Uterus (tissue), 3 donors: ENCODE measurements at regions not wholly inside any gene's neighbourhood (a gene's known extent, or its start where the extent isn't known, plus 50 kb on each side); places are given as distances from the start of the nearest gene placed in this dataset.

Experiments
- DNase-seq, 2 donors: peaks; one replicate each; pipeline ENCODE4 v3.0.0-alpha.2; 2019 to 2020
- H3K27ac ChIP-seq, 2 donors: fragments of 200-600 bp; sonication (generic); 1 replicate in 1 of 2; 2 replicates in 1 of 2; pipeline ENCODE4 v1.5.1; 2016 to 2018
- H3K27me3 ChIP-seq, 2 donors: fragments of 200-600 bp; sonication (generic); one replicate each; pipeline ENCODE4 v1.5.1; 2018 to 2019; ENCODE audit warnings: control low read depth in 1 of 2
- H3K36me3 ChIP-seq, 2 donors: fragments of 200-600 bp; sonication (generic); one replicate each; pipeline ENCODE4 v1.5.1; 2019; ENCODE audit warnings: control low read depth in 1 of 2
- H3K4me1 ChIP-seq, 2 donors: fragments of 200-600 bp; sonication (generic); one replicate each; pipeline ENCODE4 v1.5.1; 2018 to 2019; ENCODE audit warnings: control low read depth in 1 of 2
- H3K4me3 ChIP-seq, 2 donors: fragments of 200-600 bp; sonication (generic); 1 replicate in 1 of 2; 2 replicates in 1 of 2; pipeline ENCODE4 v1.5.1; 2018 to 2019; ENCODE audit warnings: mild to moderate bottlenecking in 1 of 2
- H3K9me3 ChIP-seq, 2 donors: fragments of 200-600 bp; sonication (generic); one replicate each; pipeline ENCODE4 v1.5.1; 2019; ENCODE audit warnings: control low read depth in 1 of 2
- CTCF ChIP-seq, 4 experiments: fragments of 200-600 bp in 2 of 4; fragments of 450-650 bp in 2 of 4; sonication (generic) in 2 of 4; IDR thresholded peaks; one replicate each; pipeline ENCODE4 v1.5.1; 2016 to 2019; ENCODE audit warnings: antibody characterized with exemption in 4 of 4, mild to moderate bottlenecking in 2 of 4, moderate library complexity in 1 of 4
- POLR2A ChIP-seq, 2 donors: fragments of 450-650 bp; IDR thresholded peaks; one replicate each; pipeline ENCODE4 v1.6.1; 2016; ENCODE audit warnings: antibody characterized with exemption in 2 of 2, mild to moderate bottlenecking in 1 of 2, moderate library complexity in 1 of 2
- intact Hi-C: fragments of 100-400 bp; cut with DNase I; formaldehyde crosslinking; loops from one replicate; pipeline ENCODE4 v1.15.1; 2023; ENCODE audit warnings: low total_unique reads
- donor health status: DM: yes; HTN: yes; CAD: no.

- Histone ChIP-seq H3K36me3 (no peaks in the 10 kb centered on the region), H3K9me3 (no peaks in the 10 kb centered on the region), H3K27me3 (no peaks in the 10 kb centered on the region), H3K4me1 (peaks cover 7 to 25% of the 10 kb centered on the region in 2 donors), H3K27ac (peak overlapping the region; percentile 63 to 72), H3K4me3 (no peak overlapping the region)
- no peak for DNase-seq
- TF ChIP-seq CTCF (IDR thresholded peaks at IDR 0.05) (no peak), POLR2A (IDR thresholded peaks at IDR 0.05) (no peak)
- intact Hi-C loops = no loop called here
Measured at GRCh38 chr2:66789741-66790140, 354.8 kb downstream of the MEIS1 start.

GRCh38 chr2:66790651-66791181, 355.8 kb downstream of the MEIS1 start:
- TF ChIP-seq POLR2A (IDR thresholded peaks at IDR 0.05) = no peak
- H3K27me3 ChIP-seq = no peaks in the 10 kb centered on the region
- no peak overlapping the region for H3K4me3 ChIP-seq
- intact Hi-C loops = no loop called here
- peak; percentile 63 to 65 for DNase-seq
- peaks cover 7 to 25% of the 10 kb centered on the region in 2 donors for H3K4me1 ChIP-seq
- peak overlapping the region; percentile 63 to 72 for H3K27ac ChIP-seq
- no peaks in the 10 kb centered on the region for H3K9me3 ChIP-seq
- H3K36me3 ChIP-seq = no peaks in the 10 kb centered on the region

DNA sequence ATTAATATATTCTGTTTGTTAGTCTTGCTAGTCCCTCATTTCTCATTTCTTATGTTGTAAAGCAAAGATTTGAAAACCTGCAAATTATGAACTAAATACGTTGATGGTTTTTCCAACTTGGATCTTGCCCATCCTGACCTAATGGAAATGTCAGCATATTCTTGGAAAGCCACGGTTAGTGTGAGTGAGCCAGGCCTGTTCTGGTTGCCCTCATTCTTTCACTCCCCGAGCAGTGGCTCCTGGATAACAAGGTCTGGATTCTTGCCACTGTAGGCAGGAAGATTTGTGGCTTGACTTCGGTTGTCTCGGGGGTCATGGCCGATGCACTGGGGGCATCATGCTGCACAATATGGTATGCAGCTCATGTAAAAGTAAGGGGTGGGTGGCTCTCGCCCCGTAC, 359.1 kb downstream of the MEIS1 start:
- peak overlapping the region; percentile 63 to 72 for H3K27ac ChIP-seq
- H3K27me3 ChIP-seq = no peaks in the 10 kb centered on the region
- peak in 1 of 2 donors; percentile 39 for DNase-seq
- H3K4me3 ChIP-seq = no peak overlapping the region
- peaks cover 7 to 25% of the 10 kb centered on the region in 2 donors for H3K4me1 ChIP-seq
- no peaks in the 10 kb centered on the region for H3K36me3 ChIP-seq
- intact Hi-C loops = no loop called here
- TF ChIP-seq POLR2A (IDR thresholded peaks at IDR 0.05) (no peak), CTCF (IDR thresholded peaks at IDR 0.05) (no peak)
- H3K9me3 ChIP-seq = no peaks in the 10 kb centered on the region

- H3K4me3 ChIP-seq = no peak overlapping the region
- intact Hi-C loops = no loop called here
Measured at GRCh38 chr2:66794551-66794950, 359.6 kb downstream of the MEIS1 start.

DNA sequence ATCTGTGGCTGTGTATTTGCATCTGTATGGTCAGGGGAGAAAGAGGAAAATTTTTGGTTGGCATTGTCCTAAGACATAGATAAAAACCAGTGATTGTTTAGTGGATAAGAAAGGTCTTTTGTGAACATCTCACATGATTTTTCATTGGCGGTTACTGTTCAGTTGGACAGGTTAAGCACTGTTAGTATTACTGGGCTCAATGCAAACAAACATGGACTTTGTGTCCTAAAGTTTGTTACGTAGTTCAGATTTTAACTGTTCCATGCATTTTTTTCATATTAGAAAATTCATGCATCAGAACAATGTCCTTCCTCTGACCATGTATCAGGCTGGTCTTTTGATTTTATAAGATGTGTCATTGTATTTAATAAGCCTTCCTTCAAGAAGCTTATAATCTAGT, 368.0 kb downstream of the MEIS1 start:
- no peaks in the 10 kb centered on the region for H3K9me3 ChIP-seq
- no peak for DNase-seq
- no peaks in the 10 kb centered on the region for H3K36me3 ChIP-seq
- TF ChIP-seq POLR2A (IDR thresholded peaks at IDR 0.05) (no peak), CTCF (IDR thresholded peaks at IDR 0.05) (no peak)
- H3K4me3 ChIP-seq = no peak overlapping the region
- peak overlapping the region; percentile 80 to 83 for H3K27ac ChIP-seq
- intact Hi-C loops = no loop called here
- H3K27me3 ChIP-seq = no peaks in the 10 kb centered on the region
- peaks cover 0 to 2% of the 10 kb centered on the region in 2 donors for H3K4me1 ChIP-seq

More at GRCh38 chr2:66794551-66794950, 359.6 kb downstream of the MEIS1 start:
- no peaks in the 10 kb centered on the region for H3K27me3 ChIP-seq
- no peaks in the 10 kb centered on the region for H3K36me3 ChIP-seq
- no peaks in the 10 kb centered on the region for H3K9me3 ChIP-seq
- peak overlapping the region; percentile 63 to 72 for H3K27ac ChIP-seq
- peaks cover 7 to 25% of the 10 kb centered on the region in 2 donors for H3K4me1 ChIP-seq
- DNase-seq = no peak
- TF ChIP-seq POLR2A (IDR thresholded peaks at IDR 0.05) = no peak
- TF ChIP-seq CTCF (IDR thresholded peaks at IDR 0.05) = no peak

DNA sequence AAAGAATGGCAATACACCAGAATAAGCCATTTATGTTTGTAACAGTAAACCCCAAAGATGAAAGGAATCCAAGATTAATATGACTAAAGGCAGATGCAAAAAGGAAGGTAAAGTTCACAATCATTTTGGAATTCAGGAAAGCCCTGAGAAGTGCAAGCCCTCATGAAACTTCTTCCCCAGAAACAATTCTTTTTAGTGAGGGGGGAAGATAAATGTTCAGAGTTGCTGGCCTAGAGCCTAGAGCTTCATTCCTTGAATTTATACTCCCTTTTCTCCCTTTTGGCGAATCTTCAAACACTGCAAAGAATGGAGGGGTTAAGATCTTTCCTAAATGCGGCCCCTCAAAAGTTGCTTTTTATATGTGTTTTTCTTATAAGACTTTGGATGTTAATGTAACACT, 368.8 kb downstream of the MEIS1 start:
- no peak overlapping the region for H3K4me3 ChIP-seq
- peak overlapping the region; percentile 80 to 83 for H3K27ac ChIP-seq
- intact Hi-C loops = no loop called here
- peaks cover 0 to 6% of the 10 kb centered on the region in 2 donors for H3K4me1 ChIP-seq
- H3K27me3 ChIP-seq = no peaks in the 10 kb centered on the region
- no peak for DNase-seq
- TF ChIP-seq CTCF (IDR thresholded peaks at IDR 0.05) (no peak), POLR2A (IDR thresholded peaks at IDR 0.05) (no peak)
- no peaks in the 10 kb centered on the region for H3K36me3 ChIP-seq
- H3K9me3 ChIP-seq = no peaks in the 10 kb centered on the region
